HG03571 (cell line): ENCODE measurements at regions not wholly inside any gene's neighbourhood (a gene's known extent, or its start where the extent isn't known, plus 50 kb on each side); places are given as distances from the start of the nearest gene placed in this dataset.
"Not testable (repeated sequence)": the region's sequence is repeated elsewhere in the genome, so short reads cannot be mapped to it uniquely, and the experiment has no call there.

Experiments
- ATAC-seq: cut with Tn5 transposase; IDR thresholded peaks from one replicate; pipeline ENCODE4 v1.9.1; 2021; ENCODE audit not compliant: unreplicated experiment

DNA sequence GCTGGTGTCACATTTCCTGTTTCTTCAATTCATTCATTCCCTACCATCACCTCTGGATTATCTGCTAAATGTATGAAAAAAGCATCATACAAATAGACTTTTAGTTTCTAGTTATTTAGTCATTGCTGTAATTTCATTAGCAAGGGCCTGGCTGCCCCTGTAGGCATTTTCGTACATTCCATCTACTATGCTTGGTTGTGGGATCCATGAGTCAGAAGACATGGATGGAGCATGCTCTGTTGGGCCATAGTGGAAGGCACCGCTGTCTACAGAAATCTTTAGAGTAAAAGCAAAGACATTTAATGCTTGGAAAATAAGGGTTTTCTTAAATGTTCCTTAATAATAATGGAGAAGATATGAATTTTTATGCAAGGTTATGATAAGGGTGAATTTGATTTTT, 324.8 kb upstream of the MEIS1 start:
- no peak for ATAC-seq

DNA sequence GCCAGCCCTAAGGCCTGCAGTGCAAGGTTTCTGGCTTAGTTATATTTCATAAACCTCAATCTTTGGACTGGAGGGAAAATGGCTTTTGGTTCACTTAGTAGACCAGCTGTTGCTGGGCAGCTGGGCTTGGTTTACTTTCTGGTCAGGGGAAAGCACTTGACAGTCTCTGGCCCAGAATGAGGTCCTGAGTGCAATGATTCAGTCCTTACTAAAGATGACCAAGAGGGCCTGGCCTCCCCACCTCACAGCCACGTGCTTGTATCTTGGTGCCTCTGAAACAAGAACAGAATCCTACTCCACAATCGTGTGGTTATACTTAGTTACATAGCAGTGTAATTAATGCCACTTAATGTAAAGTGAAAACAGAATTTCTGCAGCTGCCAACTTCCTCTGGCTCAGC, 325.5 kb upstream of the MEIS1 start:
- no peak for ATAC-seq

DNA sequence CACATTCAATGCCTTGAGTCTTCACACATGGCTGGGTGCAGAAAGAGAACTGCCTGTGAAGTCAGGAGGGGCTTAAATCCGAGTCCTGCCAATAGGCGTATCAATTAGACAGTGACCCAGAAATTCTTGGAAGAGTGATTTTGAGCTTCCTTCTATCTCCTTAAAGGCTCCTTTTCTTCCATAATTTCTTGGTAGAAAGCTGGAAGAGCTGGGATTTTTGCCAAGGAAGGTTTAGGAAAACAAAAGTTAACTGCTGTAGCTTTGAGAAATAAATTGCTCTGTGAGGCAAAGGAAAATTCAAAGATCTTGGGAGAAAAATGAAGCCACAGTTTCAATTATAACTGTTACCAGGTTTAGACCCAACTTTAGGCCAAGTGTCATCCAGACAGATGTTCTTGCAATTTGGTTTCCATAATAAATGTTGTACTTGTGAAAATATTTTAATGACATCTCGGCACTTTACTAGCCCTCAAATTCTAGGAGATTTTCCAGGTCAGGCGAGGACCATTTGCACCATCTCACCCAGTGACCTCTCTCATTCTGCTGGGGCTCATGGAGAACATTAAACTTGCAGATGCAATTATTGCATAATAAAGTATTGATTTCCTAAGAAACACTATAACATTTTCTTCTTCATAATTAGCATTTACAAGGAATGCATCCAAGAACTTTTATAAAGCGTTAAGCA, 329.7 kb upstream of the MEIS1 start:
- no peak for ATAC-seq

DNA sequence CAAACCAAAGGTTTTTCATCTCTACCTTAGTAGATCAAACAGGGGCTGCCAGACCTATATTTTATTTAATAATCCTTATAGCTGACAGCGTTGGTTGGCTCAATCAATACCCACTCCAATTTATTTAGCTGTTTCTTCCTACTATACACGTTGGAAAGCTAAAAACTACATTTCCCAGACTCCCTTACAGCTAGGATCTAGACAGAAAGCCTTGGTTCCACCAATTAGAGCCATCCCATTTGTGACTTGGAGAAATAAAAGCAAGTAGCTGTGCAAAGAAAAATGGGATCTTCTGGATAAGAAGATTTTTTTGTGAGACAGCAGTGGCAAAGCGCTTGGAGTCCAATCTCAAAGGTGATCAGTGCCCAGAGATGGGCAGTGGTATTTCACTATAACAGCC, 331.3 kb upstream of the MEIS1 start:
- ATAC-seq, result no peak

DNA sequence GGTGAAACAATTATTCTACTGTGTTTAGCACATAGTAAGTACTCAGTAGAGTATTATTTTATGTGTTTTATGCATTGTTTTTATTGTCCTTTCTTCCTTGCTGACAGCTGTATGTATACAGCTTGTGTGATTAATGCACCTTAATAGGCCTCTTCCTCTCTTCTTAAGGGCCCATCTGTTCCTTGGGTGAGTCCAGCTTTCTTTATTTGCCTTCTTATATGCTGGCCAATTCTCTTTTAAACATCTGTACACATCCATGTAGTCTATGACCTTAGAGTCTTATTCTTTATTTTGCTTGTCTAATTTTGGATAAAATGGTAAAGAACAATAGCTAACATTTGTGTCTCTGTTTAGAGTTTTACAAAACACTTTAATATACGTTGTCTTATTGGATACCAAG, 333.7 kb upstream of the MEIS1 start:
- ATAC-seq, result no peak

DNA sequence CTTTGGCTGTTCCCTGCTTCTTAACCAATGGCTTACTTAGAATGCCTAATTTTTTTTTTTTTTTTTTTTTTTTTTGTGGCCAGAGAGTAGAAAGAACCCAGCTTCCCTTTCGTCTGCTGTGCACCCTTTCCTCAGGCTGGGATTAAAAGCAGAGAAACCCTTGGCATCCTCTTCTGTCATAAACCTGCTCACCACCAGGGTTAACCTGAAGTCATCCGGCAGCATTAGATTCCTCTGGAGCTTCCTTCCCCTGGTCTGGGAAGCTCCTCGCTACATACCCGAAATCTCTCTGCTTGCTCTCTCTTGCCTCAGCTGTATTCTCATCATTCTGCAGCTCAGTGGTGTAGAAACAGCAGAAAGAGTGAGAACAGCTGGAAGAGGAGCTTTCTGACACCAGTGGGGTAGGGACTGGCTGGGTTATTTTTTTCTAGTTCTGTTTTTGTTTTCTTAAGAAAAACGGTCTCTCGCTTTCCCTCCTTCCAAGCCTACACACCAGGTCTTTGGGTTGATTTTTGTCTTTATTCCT, 339.0 kb upstream of the MEIS1 start:
- ATAC-seq, result no peak

DNA sequence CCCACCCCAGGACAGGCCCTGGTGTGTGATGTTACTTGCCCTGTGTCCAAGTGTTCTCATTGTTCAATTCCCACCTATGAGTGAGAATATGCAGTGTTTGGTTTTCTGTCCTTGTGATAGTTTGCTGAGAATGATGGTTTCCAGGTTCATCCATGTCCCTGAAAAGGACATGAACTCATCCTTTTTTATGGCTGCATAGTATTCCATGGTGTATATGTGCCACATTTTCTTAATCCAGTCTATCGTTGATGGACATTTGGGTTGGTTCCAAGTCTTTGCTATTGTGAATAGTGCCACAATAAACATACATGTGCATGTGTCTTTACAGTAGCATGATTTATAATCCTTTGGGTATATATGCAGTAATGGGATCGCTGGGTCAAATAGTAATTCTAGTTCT, 340.2 kb upstream of the MEIS1 start:
- ATAC-seq, result not testable (repeated sequence)

DNA sequence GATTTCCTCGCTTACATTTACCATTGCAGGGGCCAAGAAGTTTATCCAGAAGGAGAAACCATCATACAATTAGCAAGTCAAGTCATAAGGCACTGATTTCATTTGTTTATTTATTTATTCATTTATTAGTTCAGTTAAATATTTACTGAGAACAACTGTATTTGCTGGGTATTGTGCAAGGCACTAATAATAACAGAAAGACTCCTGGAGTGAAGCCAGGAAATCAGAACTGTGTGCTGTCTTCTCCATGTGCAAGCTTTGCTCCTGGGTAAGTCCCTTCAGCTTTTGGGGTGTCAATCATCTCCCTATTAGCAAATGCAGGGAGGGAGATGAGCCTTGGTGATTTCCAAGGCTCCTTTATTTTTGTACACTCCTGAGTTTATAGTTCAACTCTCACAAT, 341.6 kb upstream of the MEIS1 start:
- no peak for ATAC-seq

DNA sequence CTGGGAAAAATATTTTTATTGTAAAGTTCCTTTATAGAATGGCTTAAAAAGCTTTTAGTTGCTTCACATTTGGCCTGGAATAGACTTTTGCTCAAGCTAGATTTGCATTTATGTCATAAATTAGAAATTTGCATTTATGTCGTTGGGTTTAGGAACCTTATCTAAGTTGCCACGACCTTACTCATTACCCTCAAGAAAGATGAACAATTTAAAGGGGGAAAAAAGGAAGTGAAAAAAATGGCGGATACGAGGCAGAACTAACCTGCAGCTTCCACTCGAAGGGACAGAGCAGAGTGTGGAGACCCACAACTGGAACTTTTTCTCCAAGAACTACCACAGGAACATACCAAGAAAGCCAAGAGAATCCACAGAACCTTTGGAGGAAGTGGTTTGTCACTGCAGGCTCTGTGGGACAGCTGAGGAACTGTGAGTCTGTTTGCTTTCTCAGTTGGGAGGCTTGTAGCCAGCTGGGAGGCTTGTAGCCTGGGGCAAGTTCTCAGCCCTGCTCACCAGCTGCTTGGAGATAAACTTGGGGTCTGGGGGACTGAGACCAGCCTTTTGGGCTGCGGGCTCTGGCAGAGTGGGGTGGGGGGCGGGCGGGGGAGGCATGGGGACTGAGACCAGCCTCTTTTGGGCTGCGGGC, 349.9 kb upstream of the MEIS1 start:
- no peak for ATAC-seq

DNA sequence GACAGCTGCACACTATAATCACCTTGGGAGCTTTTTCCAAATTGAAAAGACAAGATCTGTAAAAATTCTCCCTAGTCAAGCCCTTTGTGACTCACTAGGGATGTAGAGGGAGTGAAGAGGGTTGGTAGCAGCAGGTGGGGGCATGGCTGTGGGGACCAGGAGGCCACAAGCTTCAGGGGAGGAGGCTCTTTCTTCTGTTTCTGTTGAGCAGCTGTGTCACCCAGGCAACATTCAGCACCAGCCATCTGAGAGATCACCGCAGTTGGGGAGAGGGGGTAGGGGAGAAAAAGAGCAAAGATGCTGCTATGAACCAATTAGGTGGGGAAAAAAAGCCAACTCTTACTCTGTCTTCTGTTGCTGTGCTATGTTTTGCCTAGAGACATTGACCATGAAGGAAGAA, 352.3 kb upstream of the MEIS1 start:
- ATAC-seq, result no peak

DNA sequence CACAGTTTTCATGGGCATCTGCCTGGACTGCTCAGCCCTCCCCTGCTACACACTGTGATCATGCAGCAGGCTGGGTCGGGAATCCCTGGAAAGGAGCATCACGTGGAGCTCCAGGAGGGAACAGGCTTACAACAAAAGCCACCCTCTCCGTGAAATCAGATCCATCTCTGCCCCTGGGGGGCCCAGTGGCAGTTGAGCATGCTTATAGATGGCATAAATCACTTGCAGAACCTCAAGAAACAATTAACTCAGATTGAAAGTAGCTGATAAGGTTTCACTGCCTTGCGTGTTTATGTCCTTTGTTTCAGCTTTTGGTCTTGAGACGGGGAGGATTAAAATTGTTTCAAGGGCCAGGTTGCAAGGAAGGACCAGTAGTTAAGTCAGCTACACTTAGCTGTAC, 354.8 kb upstream of the MEIS1 start:
- ATAC-seq, result no peak

DNA sequence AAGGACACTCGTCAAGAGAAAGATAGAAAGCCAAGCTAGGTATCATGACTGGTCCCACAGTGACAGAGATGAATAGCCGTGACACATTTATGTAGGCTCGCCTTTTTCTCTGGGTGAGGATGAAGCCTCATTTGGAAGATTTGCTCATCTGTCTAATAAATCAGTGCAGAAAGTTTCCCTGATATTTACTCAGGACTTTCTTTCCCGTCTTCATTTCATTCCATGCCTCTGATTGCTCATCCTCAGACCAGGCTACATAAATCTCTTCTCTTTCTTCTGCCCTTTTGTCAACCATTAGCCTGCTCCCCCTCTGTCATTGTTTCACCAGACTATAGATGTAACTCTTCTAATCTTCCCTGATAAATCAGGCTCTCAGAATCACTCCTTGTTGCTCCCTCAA, 361.8 kb upstream of the MEIS1 start:
- no peak for ATAC-seq

DNA sequence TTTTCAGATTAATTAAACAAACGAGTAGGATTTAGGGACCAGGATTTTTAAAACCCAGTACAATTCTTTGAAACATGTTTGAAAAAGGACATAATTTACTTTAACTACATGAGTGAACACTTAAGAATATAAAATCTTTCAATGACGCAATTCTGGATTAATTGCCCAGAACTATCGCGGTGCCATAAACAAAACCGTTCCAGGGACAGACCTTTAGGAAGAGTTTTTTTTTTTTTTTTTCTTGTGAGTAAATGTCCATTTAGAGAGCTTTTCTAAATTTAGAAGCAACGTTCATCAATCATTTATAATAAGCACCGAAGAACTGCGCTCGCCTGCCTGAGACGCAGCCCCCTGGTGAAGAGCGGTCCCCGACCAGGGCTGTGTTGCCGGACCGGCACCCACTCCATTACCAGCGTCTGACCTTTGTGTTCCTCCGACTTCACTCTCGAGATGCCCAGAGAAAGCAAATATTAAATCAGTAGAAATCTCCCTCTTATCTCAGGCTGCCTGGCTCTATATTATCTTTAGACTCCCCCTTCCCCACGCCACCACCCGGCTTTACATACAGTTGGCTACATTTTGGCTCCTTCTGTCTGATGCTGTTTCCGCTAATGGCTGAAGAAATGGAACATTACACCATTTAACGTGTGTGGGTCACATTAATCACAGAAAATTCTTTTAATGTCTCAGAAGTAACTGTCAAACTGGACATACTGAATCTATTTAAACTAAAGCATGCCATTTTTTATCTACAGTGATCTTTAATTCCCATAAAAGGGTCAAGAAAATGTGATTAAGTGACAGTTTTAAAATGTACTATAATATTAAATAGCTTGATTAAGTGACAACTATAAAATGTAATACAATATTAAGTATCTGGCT, 364.0 kb upstream of the MEIS1 start:
- ATAC-seq, result no peak

DNA sequence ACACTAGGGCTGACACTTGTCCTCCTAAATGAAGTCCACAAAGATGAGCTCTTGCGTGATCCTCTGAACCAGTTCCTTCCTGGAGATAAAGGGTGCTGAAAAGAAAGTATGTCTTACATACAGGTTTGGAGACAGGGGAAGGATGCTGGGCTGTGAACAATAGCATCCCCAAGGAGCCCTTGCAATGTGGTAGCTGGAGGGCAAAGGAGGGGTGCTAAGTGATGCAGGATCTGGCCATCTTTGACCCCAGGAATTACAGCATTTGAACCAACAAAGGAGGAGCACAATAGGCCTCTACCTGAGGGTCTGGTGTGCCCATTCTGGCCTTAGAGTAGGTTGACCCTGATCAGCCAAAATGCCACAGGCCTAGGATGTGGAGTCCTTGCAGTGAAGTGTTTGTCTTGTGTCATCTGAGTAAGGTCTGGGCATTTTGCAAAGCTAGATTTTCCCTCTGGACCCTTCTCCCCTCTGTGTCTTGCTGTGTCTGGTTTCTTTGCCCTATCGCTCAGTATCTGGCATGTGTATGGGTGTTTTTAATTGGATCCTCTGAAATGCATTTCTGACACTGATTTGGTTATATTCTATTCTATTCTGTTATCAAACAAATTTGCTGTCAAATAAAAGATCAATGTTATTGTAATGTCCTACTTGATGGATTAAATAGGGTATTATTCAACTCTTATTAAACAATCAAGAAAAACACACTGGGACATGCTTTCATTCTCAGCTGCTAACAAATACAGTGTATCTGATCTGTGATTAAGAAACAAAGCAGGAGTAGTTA, 364.8 kb upstream of the MEIS1 start:
- ATAC-seq, result no peak

DNA sequence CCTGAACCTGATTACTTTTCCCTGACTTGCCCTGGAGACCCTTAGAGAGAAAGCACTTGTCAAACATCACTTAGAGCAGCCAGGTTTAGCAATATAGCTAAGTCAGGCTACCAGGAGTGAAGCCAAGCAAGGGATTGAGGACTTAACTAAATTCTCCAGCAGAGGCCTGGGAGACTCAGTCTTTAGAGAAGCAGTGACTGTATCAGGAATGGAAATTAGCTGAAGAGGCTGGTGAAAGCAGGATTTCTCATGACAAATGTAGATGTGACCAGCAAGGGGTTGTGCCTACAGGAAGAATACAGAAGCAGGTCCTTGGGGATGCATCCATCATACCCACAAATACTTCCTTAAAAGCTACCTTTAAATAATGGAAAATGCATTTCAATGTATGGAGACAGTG, 368.9 kb upstream of the MEIS1 start:
- ATAC-seq, result no peak

DNA sequence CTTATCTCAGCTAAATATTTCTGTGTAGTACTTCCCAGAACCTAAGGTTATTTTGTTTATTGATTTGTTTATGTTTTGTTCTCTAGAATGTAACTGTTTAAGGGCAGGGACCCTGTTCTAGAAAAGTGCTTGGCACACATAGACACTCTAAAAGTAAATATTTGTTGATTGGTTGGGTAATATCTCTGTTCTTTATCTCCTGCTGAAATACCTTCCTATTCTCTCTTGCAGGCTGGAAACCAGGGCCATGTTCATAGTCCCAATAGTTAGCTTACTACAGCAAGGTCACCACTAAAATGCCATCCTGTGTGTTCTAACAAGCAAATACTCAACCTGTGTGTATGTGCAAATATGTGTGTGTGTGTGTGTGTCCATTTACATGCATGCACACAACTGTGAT, 375.6 kb upstream of the MEIS1 start:
- ATAC-seq, result no peak

DNA sequence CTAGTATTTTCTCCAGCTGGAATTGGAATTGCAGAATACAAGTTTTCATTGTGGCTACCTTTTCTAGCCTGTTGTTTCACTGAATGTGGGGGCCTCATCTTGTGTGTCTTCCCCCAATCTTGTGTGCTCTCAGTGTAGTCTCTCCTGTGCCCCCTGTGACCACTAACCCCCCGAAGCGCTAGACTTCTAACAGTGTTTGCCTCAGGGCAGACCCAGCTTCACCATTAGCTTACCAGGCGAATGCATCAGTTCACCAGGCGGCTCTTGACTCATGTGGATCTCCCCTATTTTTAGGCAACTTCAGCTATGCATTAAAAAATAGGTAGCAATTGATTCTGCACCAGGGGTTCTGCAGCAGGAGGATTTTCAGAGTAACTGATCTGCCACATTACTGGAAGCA, 376.2 kb upstream of the MEIS1 start:
- no peak for ATAC-seq

DNA sequence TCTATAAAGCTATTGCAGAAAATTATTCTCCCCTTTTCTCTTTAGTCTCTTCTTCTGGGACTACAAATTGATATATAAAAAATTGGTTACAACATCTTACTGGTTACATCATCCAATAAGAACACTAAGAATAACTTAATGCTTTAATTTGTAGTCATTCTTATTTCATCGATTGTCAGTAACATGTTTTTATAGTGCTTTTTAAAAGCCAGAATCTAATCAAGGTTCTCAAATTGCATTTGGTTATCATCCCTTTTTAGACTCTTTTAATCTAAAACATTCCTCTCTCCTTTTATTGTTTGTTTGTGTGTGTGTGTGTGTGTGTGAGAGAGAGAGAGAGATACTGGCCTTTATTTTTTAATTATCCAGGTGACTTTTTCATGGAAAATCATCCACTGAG, 377.1 kb upstream of the MEIS1 start:
- ATAC-seq, result no peak

DNA sequence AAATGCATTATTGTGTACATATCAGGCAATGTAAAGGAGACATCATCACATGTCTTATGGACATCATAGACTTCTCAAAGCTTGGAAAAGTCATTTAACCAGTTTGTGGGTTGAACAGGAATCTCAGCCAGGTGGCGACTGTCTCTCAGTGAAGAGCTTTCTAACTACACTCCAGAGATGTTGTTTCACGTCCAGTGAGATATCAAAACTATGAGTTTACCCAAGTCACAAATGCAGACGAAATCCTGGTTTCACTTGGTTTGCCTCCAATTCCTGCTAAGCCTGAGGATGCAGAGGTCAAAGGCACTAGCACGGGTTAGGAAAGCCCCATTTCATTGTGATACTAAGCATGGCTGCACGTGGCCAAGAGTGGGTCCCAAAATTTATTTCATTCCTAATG, 384.5 kb upstream of the MEIS1 start:
- ATAC-seq, result no peak

DNA sequence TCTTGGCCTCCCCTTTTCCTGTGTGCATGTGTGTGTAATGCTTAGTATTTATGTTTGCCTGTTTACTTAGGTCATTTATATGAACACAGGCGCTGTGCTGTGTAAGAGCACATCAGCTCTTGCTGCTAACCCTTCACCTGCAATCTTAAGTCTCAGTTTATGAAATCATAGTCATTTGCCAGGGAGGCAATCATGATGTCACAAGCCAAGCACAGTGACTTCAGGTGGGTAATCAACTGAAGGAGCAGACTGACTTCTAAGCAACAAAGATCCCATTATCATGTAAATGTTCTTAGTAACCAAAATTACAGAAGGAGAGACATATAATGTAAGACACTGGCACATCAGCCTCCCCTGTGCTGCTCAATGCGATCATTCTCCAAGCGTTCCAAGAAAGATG, 386.3 kb upstream of the MEIS1 start:
- no peak for ATAC-seq
